ENCODE measurements at regions not wholly inside any gene's neighbourhood (a gene's known extent, or its start where the extent isn't known, plus 50 kb on each side); places are given as distances from the start of the nearest gene placed in this dataset.

GRCh38 chr14:48553443-48553842 is 878.0 kb upstream of the MDGA2 start:
- Mint-ChIP-seq H3K27me3 (ENCODE audit: low read depth) (no peaks in the 10 kb centered on the region), H3K27ac (no peak overlapping the region), H3K9me3 (peaks cover 3% of the 10 kb centered on the region), H3K4me1 (ENCODE audit: low read depth) (no peaks in the 10 kb centered on the region), H3K36me3 (ENCODE audit: low read depth) (no peaks in the 10 kb centered on the region), H3K4me3 (no peak overlapping the region)
- intact Hi-C loops (cut with micrococcal nuclease), result no loop called here
- CTCF ChIA-PET, result no interaction called here
- DNase-seq, result no peak

GRCh38 chr14:48546996-48547395 is 871.6 kb upstream of the MDGA2 start:
- H3K27me3 Mint-ChIP-seq (ENCODE audit: low read depth), result no peaks in the 10 kb centered on the region
- peaks cover 11% of the 10 kb centered on the region for H3K9me3 Mint-ChIP-seq
- H3K4me1 Mint-ChIP-seq (ENCODE audit: low read depth), result no peaks in the 10 kb centered on the region
- CTCF ChIA-PET, result no interaction called here
- no peaks in the 10 kb centered on the region for H3K36me3 Mint-ChIP-seq (ENCODE audit: low read depth)
- no peak overlapping the region for H3K4me3 Mint-ChIP-seq
- intact Hi-C loops (cut with micrococcal nuclease), result no loop called here
- H3K27ac Mint-ChIP-seq, result no peak overlapping the region
- DNase-seq, result no peak

GRCh38 chr14:48537600-48537999 is 862.2 kb upstream of the MDGA2 start:
- intact Hi-C loops (cut with micrococcal nuclease), result no loop called here
- Mint-ChIP-seq H3K36me3 (ENCODE audit: low read depth) (no peaks in the 10 kb centered on the region), H3K4me1 (ENCODE audit: low read depth) (no peaks in the 10 kb centered on the region), H3K4me3 (no peak overlapping the region), H3K27ac (no peak overlapping the region), H3K27me3 (ENCODE audit: low read depth) (no peaks in the 10 kb centered on the region), H3K9me3 (no peaks in the 10 kb centered on the region)
- CTCF ChIA-PET, result no interaction called here
- DNase-seq, result no peak

GRCh38 chr14:48536318-48536717 is 860.9 kb upstream of the MDGA2 start:
- Mint-ChIP-seq H3K4me3 (no peak overlapping the region), H3K36me3 (ENCODE audit: low read depth) (no peaks in the 10 kb centered on the region), H3K27ac (no peak overlapping the region), H3K9me3 (no peaks in the 10 kb centered on the region), H3K4me1 (ENCODE audit: low read depth) (no peaks in the 10 kb centered on the region), H3K27me3 (ENCODE audit: low read depth) (no peaks in the 10 kb centered on the region)
- CTCF ChIA-PET, result no interaction called here
- intact Hi-C loops (cut with micrococcal nuclease), result no loop called here
- no peak for DNase-seq

GRCh38 chr14:48527832-48528231 is 852.4 kb upstream of the MDGA2 start:
- DNase-seq, result no peak
- intact Hi-C loops (cut with micrococcal nuclease), result no loop called here
- Mint-ChIP-seq H3K27ac (no peak overlapping the region), H3K4me3 (no peak overlapping the region), H3K36me3 (ENCODE audit: low read depth) (no peaks in the 10 kb centered on the region), H3K9me3 (peaks cover 2% of the 10 kb centered on the region), H3K4me1 (ENCODE audit: low read depth) (no peaks in the 10 kb centered on the region), H3K27me3 (ENCODE audit: low read depth) (no peaks in the 10 kb centered on the region)
- CTCF ChIA-PET, result no interaction called here

- CTCF ChIA-PET, result no interaction called here
- no peak for DNase-seq
- intact Hi-C loops (cut with micrococcal nuclease), result no loop called here
- Mint-ChIP-seq H3K9me3 (peaks cover 2% of the 10 kb centered on the region), H3K4me3 (no peak overlapping the region), H3K27me3 (ENCODE audit: low read depth) (no peaks in the 10 kb centered on the region), H3K4me1 (ENCODE audit: low read depth) (no peaks in the 10 kb centered on the region), H3K27ac (no peak overlapping the region), H3K36me3 (ENCODE audit: low read depth) (no peaks in the 10 kb centered on the region)
Measured at GRCh38 chr14:48526307-48526706, 850.9 kb upstream of the MDGA2 start.

GRCh38 chr14:48504921-48505320 is 829.5 kb upstream of the MDGA2 start:
- CTCF ChIA-PET, result no interaction called here
- DNase-seq, result no peak
- no peaks in the 10 kb centered on the region for H3K27me3 Mint-ChIP-seq (ENCODE audit: low read depth)
- H3K36me3 Mint-ChIP-seq (ENCODE audit: low read depth), result no peaks in the 10 kb centered on the region
- intact Hi-C loops (cut with micrococcal nuclease), result no loop called here
- H3K9me3 Mint-ChIP-seq, result peaks cover 2% of the 10 kb centered on the region
- H3K4me3 Mint-ChIP-seq, result no peak overlapping the region
- H3K4me1 Mint-ChIP-seq (ENCODE audit: low read depth), result no peaks in the 10 kb centered on the region
- H3K27ac Mint-ChIP-seq, result no peak overlapping the region

- H3K27me3 Mint-ChIP-seq (ENCODE audit: low read depth), result no peaks in the 10 kb centered on the region
- no peak for DNase-seq
- no peaks in the 10 kb centered on the region for H3K36me3 Mint-ChIP-seq (ENCODE audit: low read depth)
- H3K4me1 Mint-ChIP-seq (ENCODE audit: low read depth), result no peaks in the 10 kb centered on the region
- CTCF ChIA-PET, result no interaction called here
- H3K4me3 Mint-ChIP-seq, result no peak overlapping the region
- peaks cover 4% of the 10 kb centered on the region for H3K9me3 Mint-ChIP-seq
- intact Hi-C loops (cut with micrococcal nuclease), result no loop called here
- H3K27ac Mint-ChIP-seq, result no peak overlapping the region
Measured at GRCh38 chr14:48490756-48491155, 815.4 kb upstream of the MDGA2 start.

- Mint-ChIP-seq H3K4me3 (no peak overlapping the region), H3K36me3 (ENCODE audit: low read depth) (no peaks in the 10 kb centered on the region), H3K4me1 (ENCODE audit: low read depth) (no peaks in the 10 kb centered on the region), H3K9me3 (peaks cover 8% of the 10 kb centered on the region), H3K27ac (no peak overlapping the region), H3K27me3 (ENCODE audit: low read depth) (no peaks in the 10 kb centered on the region)
- no peak for DNase-seq
- intact Hi-C loops (cut with micrococcal nuclease), result no loop called here
- CTCF ChIA-PET, result no interaction called here
Measured at GRCh38 chr14:48473944-48474343, 798.5 kb upstream of the MDGA2 start.

- intact Hi-C loops (cut with micrococcal nuclease), result no loop called here
- H3K27me3 Mint-ChIP-seq (ENCODE audit: low read depth), result no peaks in the 10 kb centered on the region
- H3K9me3 Mint-ChIP-seq, result no peaks in the 10 kb centered on the region
- no peaks in the 10 kb centered on the region for H3K4me1 Mint-ChIP-seq (ENCODE audit: low read depth)
- no peak overlapping the region for H3K4me3 Mint-ChIP-seq
- DNase-seq, result no peak
- H3K27ac Mint-ChIP-seq, result no peak overlapping the region
- CTCF ChIA-PET, result no interaction called here
- no peaks in the 10 kb centered on the region for H3K36me3 Mint-ChIP-seq (ENCODE audit: low read depth)
Measured at GRCh38 chr14:48456051-48456450, 780.6 kb upstream of the MDGA2 start.

GRCh38 chr14:48454887-48455286 is 779.5 kb upstream of the MDGA2 start:
- intact Hi-C loops (cut with micrococcal nuclease), result no loop called here
- Mint-ChIP-seq H3K4me1 (ENCODE audit: low read depth) (no peaks in the 10 kb centered on the region), H3K36me3 (ENCODE audit: low read depth) (no peaks in the 10 kb centered on the region), H3K9me3 (no peaks in the 10 kb centered on the region), H3K27me3 (ENCODE audit: low read depth) (no peaks in the 10 kb centered on the region), H3K27ac (no peak overlapping the region), H3K4me3 (no peak overlapping the region)
- DNase-seq, result no peak
- CTCF ChIA-PET, result no interaction called here

- DNase-seq, result no peak
- Mint-ChIP-seq H3K4me1 (ENCODE audit: low read depth) (no peaks in the 10 kb centered on the region), H3K9me3 (no peaks in the 10 kb centered on the region), H3K36me3 (ENCODE audit: low read depth) (no peaks in the 10 kb centered on the region), H3K27ac (no peak overlapping the region), H3K27me3 (ENCODE audit: low read depth) (no peaks in the 10 kb centered on the region), H3K4me3 (no peak overlapping the region)
- CTCF ChIA-PET, result no interaction called here
- intact Hi-C loops (cut with micrococcal nuclease), result no loop called here
Measured at GRCh38 chr14:48452437-48452995, 777.1 kb upstream of the MDGA2 start.

GRCh38 chr14:48435221-48435620 is 759.8 kb upstream of the MDGA2 start:
- CTCF ChIA-PET, result no interaction called here
- DNase-seq, result no peak
- peaks cover 3% of the 10 kb centered on the region for H3K9me3 Mint-ChIP-seq
- no peak overlapping the region for H3K4me3 Mint-ChIP-seq
- intact Hi-C loops (cut with micrococcal nuclease), result no loop called here
- no peaks in the 10 kb centered on the region for H3K36me3 Mint-ChIP-seq (ENCODE audit: low read depth)
- H3K4me1 Mint-ChIP-seq (ENCODE audit: low read depth), result no peaks in the 10 kb centered on the region
- no peaks in the 10 kb centered on the region for H3K27me3 Mint-ChIP-seq (ENCODE audit: low read depth)
- no peak overlapping the region for H3K27ac Mint-ChIP-seq

- CTCF ChIA-PET, result no interaction called here
- H3K27me3 Mint-ChIP-seq (ENCODE audit: low read depth), result no peaks in the 10 kb centered on the region
- DNase-seq, result no peak
- no peaks in the 10 kb centered on the region for H3K4me1 Mint-ChIP-seq (ENCODE audit: low read depth)
- H3K36me3 Mint-ChIP-seq (ENCODE audit: low read depth), result no peaks in the 10 kb centered on the region
- no peaks in the 10 kb centered on the region for H3K9me3 Mint-ChIP-seq
- H3K27ac Mint-ChIP-seq, result no peak overlapping the region
- H3K4me3 Mint-ChIP-seq, result no peak overlapping the region
- intact Hi-C loops (cut with micrococcal nuclease), result no loop called here
Measured at GRCh38 chr14:48430805-48431204, 755.4 kb upstream of the MDGA2 start.
